HG02678 (cell line): ENCODE measurements at regions not wholly inside any gene's neighbourhood (a gene's known extent, or its start where the extent isn't known, plus 50 kb on each side); places are given as distances from the start of the nearest gene placed in this dataset.
"Not testable (repeated sequence)": the region's sequence is repeated elsewhere in the genome, so short reads cannot be mapped to it uniquely, and the experiment has no call there.

Source experiments
- ATAC-seq: cut with Tn5 transposase; IDR thresholded peaks from one replicate; pipeline ENCODE4 v1.9.1; 2021; ENCODE audit warnings: mild to moderate bottlenecking, moderate library complexity; ENCODE audit not compliant: unreplicated experiment

DNA sequence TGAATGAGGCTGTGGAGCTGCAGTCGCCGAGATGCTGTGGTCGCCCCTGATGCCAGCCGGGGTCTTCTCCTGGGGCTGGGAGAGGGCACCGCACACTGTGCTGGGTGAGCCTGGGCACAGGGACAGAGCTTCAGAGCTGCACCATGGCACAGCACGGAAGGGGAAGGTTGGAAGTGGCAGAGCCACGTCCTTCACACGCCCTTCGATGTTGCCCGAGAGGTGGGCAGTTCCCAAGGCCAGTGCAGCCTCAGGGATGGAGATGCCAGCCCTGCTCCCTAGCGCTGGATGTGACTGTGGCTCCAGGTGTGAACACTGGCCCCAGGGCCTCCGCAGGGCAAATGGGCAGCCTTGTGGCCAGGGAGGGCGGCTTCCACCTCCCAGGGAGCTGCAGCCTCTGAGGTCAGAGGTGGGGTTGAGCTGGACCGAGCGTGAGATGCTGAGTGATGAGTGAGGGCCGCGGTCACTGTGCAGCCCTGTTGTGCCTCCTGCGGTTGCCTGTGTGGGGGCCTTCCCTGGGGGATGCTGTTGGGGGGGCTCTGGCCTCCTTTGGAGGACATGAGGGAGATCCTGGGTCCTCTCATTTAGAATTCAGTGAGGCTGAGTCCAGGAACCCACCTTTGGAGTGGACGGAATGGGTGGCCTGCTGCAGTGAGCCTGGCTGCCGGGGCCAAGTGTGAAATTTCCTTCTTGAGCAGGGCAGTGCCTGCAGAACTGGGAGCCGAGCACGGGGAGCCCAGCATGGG is 1090.0 kb downstream of the BRD1 start:
- no peak for ATAC-seq

DNA sequence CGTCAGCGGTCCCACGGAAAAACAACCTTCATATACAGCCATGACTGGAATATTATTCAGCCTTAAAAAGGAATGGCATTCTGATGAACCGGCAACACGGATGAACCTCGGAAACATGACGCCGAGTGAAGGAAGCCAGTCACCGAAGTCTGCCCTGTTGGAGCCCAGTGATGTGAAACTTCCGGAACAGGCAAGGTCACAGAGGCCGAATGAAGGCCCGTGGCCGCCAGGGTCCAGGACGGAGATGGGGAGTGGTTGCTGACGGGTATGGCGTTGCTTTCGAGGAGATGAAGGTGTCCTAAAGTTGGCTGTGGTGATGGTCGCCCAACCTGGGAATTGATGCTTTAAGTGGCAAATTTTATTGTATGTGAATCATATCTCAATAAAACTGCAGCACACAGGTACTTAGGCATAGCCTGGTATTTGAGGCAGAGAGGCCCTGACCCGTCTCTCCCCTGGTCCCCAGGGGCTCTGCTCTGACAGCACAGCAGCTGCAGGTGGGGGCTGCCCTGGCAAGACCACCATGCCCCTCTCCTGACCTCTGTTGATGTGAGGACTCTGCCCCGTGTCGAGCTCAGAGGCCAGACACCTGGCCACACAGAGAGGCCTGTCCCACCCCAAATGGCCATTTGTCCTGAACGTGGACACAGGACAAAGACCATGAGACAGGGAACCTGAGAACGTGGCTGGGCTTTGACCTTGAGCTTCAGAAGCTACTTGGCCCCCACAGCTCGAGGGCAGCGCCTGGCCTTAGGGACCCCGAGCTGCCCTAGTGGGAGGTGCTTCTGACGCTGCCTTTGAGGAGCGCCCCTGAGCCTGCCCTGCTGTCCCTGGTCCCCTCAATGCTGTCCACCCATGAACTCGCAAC is 1090.8 kb downstream of the BRD1 start:
- no peak for ATAC-seq

DNA sequence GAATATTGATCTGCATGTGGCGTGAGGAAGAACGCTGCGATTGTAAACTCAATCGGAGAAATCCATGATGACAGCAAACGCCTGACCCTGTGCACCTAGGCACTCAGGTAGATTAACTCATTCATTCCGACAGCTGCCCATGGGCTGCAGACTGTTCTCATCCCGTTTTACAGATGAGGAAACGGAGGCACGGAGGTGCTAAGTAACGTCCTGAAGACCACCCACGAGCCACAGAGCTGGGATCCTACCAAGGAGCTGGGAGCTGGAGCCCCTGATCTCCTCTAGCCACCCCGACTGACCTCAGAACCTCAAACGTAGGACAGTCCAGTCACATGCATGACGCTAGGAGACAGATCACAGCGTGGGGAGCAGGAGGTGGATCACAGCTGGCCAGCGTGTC is 1092.7 kb downstream of the BRD1 start:
- ATAC-seq: no peak

DNA sequence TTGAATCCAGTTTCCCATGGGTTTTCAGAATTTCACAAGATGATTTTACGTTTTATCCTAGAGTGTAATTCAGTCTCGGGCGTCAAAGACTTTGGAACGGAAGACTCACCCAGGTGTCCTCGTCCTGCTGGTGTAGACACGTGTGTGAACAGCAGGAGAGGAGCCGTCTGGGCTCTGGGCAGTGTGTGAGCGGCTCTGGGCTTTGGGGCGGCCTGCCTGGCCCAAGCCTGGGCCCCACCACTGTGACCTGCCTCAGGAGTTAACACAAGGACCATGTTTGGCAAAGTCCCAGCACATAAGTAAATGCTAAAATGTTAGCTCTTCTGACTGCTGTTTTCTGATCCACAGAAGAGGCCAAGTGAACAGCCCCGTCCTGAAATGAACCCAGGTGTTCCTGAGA is 1093.3 kb downstream of the BRD1 start:
- no peak for ATAC-seq

DNA sequence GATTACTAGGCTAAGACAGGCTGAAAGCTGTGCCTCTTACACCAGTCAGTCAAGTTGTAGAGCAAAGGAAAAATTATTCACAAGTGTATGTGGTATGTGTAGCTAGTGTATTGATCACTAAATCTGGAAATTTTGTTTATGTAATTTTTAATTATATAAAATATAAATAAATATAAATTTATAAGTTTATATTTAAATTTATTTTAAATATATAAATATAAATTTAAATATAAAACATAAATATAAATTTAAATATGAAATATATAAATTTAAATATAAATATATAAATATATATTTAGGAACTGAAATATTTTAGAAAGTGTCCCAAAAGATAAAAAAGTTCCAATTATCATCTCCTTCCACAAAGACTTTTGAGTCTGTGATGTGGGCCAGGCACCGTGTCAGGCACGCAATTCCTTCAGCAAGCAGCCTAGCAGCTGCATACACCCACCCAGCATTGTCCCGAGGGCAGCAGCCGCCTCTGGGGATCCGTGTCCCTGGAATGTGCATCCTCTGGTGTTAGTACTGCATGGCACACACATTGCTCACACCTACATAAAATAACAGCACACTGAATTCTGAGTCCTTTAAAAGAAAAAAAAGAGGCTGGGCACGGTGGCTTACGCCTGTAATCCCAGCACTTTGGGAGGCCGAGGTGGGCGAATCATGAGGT is 1098.0 kb downstream of the BRD1 start:
- ATAC-seq: no peak

DNA sequence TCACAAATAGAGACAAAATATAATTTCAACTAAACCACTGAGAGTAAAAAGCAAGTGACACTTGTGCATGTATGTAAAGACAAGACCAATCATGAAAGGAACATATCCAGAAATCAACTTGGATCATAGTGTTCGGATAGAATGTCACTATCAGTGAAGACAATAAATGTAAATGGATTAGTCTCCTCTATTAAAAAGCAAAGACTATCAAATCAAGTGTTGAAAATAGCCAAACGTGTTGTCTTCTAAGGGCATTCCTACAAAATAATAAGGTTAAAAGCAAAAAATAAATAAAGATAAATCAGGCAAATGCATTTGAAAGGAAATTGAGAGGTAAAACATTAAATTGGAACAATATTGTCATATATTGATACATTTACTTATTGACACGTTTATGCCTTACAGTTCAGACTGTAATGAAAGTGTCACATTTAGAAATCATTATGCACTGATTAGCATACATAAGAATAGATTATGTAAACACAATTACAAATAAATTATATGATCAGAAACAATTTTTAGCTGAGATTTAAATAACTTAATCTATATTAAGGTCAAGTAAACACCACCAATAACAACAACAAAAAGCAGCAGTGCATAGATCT is 1100.1 kb downstream of the BRD1 start:
- no peak for ATAC-seq

DNA sequence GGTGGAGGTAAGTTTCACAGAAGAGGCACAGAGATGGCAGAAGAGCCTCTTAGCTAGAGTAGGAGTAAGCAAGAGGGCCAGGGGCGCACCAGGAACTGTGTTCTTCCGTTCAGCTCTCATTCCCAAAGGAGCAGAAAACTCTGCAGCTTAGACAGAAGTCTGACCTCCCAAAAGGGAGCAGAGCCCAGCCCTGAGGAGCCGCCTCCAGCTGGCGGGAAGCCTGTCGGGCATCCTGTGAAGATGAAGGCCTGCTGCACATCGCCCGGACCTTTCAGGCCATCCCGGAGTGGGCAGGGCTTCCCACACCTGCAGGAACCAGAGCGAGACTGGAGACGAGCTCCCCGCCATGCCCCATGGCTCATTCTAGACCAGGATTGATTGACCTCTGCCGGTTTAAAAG is 1102.8 kb downstream of the BRD1 start:
- no peak for ATAC-seq

DNA sequence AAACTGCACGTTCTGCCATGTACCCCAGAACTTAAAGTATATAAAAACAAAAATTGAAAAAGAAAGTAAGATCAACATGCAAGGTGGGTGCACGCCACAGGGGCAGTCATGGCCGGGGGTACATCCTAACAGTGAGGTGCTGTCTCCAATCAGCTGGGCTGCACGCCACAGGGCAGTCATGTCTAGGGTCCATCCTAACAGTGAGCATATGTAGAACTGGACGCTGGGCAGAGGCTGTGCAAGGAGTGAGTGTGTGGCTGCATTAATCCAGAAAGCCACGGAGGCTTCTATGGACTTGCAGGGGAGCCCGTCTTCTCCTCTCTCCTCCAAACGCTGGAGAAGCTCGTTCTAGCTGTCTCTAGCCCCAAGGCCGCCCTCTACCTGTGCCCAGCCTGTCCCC is 1105.0 kb downstream of the BRD1 start:
- no peak for ATAC-seq

DNA sequence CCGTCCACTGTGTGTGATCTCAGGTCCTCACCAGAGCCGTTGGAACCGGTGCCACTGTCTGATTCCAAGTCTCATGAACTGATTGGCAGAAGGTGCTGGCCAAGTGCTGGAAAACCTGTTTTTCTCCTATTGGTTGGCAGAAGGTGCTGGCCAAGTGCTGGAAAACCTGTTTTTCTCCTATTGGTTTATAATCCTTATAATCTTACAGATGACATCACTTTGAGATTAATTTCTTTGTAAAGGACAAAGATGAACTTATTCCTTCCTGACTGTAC is 1106.3 kb downstream of the BRD1 start:
- no peak for ATAC-seq

DNA sequence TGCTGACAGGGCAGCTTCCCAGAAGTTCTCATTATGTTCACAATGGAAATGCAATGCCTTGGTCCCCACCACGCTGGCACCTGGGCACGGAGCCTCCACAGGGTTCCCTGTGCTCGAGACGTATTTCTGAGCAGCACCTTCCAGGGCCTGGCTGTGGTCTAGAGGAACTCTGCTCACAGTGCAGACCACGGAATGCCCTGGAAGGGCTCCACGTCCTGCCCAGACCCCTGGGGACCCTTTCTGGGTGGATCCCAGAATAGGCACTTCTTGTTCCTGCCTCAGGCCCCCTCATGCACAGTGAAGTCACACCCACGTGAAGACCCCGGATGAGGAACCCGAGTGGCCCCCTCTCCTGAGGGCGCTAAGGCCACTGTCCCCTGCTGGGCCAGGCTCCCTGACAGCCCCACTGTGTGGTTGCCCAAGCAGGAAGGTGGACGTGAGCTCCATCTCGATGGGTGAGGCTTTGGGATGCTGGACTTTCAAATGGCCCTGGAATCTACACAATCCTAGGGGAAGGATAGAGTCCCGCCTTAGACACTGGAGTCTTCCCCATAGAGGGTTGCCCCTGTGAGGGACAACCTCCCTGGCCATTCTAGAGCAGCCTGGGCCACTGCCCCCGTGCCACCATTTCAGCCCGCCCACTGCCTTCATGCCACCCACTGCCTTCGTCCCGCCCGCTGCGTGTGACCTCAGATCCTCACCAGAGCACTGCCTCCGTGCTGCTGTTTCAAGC is 1106.8 kb downstream of the BRD1 start:
- no peak for ATAC-seq

DNA sequence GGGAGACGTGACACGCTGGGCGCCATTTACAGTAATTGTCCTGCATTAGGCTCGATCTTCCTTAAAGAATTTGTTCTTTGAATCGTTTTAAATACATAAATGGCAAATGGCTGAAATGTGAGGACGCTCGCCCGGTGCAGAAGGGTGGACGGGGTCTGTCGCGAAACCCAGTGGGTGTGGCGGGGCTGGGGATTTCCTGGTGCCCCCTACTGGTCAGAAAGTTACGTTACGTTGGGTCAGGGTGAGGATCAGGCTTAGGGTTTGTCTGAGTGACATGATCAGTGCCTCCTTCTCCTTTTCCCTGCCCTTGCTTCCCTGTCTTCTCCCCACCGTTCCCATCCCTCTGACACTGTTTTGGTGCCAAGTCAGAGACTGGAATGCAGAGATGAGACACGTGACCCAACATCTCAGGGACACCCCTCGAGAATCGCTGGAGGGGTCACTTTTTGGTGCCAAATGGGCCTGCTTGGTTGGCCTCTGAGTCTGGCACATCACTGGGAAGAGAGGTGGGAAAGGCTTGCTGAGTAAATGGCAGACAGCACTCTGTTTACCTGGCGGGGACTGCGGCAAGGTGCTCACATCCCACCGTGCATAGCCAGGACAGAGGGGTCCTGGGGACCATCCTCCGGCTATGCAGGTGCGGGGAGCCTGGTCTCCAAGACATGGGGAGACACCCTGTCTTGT is 1107.6 kb downstream of the BRD1 start:
- ATAC-seq: no peak

DNA sequence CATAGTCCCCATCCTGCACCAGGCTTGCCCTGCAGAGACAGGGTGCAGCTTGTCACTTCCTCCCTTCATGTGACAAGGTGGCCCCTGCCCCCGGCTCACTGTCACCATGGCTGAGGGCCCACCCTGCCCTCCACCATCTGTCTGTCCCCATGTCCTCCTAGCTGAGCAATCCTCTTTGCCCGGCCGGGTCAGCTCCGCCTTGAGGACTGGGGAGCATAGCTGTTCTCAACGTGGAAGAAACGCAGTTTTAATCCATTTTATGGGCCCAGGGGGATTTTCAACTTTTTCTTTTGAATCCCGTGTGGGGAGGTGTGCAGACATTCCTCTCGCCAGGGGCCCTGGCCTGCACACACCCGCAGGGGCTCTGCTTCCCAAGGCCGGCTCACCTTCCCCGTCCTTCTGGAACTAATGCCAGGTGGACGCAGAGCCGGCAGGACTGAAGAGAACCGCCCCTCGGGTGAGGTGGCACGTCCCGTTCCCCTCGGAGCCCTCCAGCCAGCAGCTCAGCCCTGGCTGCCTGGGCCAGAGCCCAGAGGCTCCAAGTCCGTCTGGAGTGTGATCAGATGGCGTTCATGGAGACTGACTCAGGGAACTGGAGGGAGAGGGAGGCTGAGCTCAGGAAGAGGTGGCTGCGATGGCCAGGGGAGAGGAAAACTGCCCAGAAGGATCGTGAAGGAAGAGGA is 1108.7 kb downstream of the BRD1 start:
- no peak for ATAC-seq

DNA sequence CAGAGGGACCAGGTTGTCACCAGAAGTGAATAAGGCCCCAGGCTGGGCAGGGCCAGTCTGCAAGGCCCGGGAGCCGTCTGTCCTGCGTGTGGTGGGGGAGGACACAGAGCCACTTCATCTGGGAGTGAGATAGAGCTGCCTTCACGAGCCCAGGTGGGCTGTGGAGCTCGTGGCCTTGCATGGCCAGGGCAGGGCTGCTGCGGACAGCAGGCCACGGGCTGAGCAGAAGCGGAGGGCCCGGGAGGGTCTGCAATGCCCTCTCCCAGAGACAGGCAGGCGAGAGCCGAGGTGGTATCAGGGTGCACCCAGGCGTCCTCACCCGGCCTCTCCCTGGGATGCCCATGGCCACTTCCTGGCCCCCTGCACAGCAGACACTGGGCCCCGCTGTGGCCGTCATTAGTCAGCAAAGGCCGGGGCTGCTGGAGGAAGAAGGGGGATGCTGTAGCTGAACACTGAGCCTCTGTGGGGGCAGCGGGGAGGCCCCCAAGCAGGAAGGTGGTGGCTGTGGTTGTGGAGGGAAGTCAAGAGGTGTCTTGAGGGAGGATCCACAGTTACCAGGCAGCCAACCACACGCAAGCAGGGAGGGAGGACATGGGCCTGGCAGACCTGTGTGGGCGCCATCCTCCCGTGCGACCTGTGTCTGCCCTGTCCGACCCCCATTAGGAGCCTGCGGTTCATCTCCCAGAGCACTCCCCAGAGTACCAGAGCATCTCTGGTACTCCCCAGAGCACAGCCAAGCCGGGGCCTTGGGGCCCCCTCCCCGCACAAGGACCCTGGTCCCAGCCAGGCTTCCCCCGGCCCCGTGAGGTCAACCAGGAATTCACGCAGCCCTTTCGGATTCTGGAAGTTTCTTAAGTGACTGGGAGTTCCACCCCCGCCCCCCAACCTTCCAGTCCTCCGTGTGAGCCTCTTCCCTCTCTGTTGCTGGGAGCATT is 1109.5 kb downstream of the BRD1 start:
- no peak for ATAC-seq

DNA sequence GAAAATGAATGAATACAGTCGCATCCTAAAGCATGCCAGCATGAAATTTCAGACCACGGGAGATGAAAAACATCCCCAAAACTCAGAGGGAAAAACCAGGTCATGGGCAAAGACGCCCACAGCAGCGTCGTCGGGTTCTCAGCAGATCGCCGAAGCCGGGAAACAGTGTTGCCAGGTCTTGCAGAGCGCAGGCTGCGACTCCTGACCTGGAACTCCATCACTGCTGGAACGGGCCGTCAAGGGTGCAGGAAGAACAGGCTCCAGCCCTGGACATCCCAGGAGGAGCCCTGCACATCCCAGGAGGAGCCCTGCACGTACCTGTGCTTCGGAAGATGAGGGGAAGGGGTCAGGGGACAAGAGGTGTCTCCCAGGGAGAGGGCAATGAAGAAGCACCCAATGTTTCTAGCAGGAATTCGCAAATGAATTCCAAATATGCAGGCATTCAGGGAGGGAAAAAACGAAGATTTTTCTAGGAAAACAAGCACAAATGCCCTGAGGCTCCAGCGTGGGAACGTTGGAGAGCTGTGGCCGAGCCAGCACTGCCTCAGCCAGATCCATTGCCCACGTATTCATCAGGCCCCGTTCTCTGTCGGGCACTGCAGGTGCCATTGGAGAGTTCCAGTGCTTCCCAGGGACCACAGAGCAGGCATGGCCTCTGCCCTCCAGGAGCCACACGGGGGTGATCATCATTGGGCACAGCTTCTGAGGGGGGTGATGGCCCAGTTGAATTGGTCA is 1110.4 kb downstream of the BRD1 start:
- no peak for ATAC-seq

DNA sequence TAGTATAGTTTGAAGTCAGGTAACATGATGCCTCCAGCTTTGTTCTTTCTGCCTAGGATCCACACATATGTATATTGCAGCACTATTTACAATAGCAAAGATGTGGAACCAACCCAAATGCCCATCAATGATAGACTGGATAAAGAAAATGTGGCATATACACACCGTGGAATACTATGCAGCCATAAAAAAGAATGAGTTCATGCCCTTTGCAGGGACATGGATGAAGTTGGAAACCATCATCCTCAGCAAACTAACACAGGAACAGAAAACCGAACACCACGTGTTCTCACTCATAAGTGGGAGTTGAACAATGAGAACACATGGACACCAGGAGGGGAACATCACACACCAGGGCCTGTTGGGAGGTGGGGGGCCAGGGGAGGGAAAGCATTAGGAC is 1111.5 kb downstream of the BRD1 start:
- ATAC-seq: not testable (repeated sequence)

DNA sequence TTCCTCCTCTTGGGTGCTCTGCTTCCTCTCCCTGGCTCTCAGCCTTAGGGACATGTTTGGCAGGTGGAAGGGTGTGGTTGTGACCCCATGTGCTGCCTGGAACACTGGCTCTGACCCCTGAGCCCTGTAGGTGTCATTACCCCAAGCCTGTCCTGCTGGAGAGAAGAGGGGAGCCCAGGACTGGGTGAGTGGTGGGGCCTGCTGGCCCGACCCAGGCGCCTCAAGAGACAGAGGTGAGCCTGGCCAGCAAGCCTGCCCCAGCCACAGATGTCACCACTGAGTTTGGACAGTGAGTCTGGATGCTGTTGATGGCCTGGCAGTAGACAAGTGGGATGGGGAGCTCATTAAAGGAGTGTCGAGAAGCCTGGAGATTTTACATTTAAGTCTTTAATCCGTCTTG is 1112.2 kb downstream of the BRD1 start:
- ATAC-seq: no peak

DNA sequence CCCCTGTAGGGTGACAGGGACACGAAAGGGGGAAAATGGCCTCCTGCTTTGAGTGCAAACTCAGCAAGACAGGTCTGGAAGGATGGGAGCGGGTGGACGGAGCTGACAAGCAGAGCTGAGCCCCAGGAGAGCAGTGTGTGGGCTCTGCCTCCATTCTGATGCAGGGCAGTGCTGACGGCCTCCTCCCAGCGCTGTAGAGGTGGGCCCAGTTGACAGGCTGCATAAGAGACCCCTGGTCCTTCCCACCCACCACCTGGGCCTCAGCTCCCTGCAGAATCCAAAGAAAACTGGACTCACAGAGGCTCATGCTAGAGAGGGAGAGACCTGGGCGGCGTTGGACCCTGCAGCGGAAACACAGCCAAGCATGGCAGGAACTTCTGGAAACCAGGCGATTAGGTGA is 1113.4 kb downstream of the BRD1 start:
- no peak for ATAC-seq
